ENCODE measurements at regions not wholly inside any gene's neighbourhood (a gene's known extent, or its start where the extent isn't known, plus 50 kb on each side); places are given as distances from the start of the nearest gene placed in this dataset.

GRCh38 chr3:106700981-106701380 lies 676.3 kb upstream of the CCDC54 start:
- no peak overlapping the region for H3K27ac ChIP-seq (replicated peaks; ENCODE audit: low read length)
- no CpG with 5 or more reads among the region's 1 CpG for WGBS, 2 donors (ENCODE audit: extremely low coverage in 2 of 2, insufficient read length in 2 of 2, insufficient replicate concordance in 1 of 2)
- no peaks in the 10 kb centered on the region for H3K9me3 ChIP-seq (replicated peaks in 1 of 2; ENCODE audit: control insufficient read depth in 2 of 2, insufficient read depth in 1 of 2, low read depth in 1 of 2, low read length in 2 of 2)
- H3K79me1 ChIP-seq (ENCODE audit: low read depth, low read length) = no peaks in the 10 kb centered on the region
- no peak overlapping the region for H2BK15ac ChIP-seq (ENCODE audit: low read length)
- no peak overlapping the region for H2BK5ac ChIP-seq (ENCODE audit: low read length)
- no peak for DNase-seq (ENCODE audit: low spot score)
- no peak overlapping the region for H3K4ac ChIP-seq (ENCODE audit: low read length)
- no peak overlapping the region for H3K14ac ChIP-seq (ENCODE audit: low read length)
- no peaks in the 10 kb centered on the region for H3K36me3 ChIP-seq (replicated peaks in 1 of 2; ENCODE audit: control insufficient read depth in 2 of 2, insufficient read depth in 2 of 2, low read length in 2 of 2)
- peaks cover 3 to 4% of the 10 kb centered on the region in 2 donors for H3K4me1 ChIP-seq (ENCODE audit: control insufficient read depth in 2 of 2, insufficient read depth in 1 of 2, low read depth in 1 of 2, low read length in 2 of 2)
- no peak overlapping the region for H4K8ac ChIP-seq (ENCODE audit: low read depth, low read length)
- H2AK5ac ChIP-seq (ENCODE audit: low read depth, low read length) = no peak overlapping the region
- H3K4me3 ChIP-seq (ENCODE audit: low read length in 2 of 2) = no peak overlapping the region
- H3K18ac ChIP-seq (ENCODE audit: low read length) = no peak overlapping the region
- H3K9ac ChIP-seq (ENCODE audit: low read depth, low read length, poor library complexity) = no peak overlapping the region
- H4K91ac ChIP-seq (ENCODE audit: low read depth, low read length, poor library complexity) = no peak overlapping the region
- no peaks in the 10 kb centered on the region for H3K27me3 ChIP-seq (ENCODE audit: control insufficient read depth in 3 of 3, insufficient read depth in 3 of 3, low read depth in 1 of 3, low read length in 3 of 3)
- no peak overlapping the region for H2BK120ac ChIP-seq (ENCODE audit: low read depth, low read length)
- no peak overlapping the region for H2BK12ac ChIP-seq (ENCODE audit: low read length)
- no peak overlapping the region for H3K23ac ChIP-seq (ENCODE audit: low read depth, low read length, poor library complexity)
- no peak overlapping the region for H2AFZ ChIP-seq (ENCODE audit: low read length)
- H3K4me2 ChIP-seq (ENCODE audit: insufficient read depth, low read length, poor library complexity, severe bottlenecking) = no peak overlapping the region

GRCh38 chr3:106703524-106703923 lies 673.7 kb upstream of the CCDC54 start:
- no peak overlapping the region for H2BK5ac ChIP-seq (ENCODE audit: low read length)
- no peak overlapping the region for H4K91ac ChIP-seq (ENCODE audit: low read depth, low read length, poor library complexity)
- no peak overlapping the region for H3K4me2 ChIP-seq (ENCODE audit: insufficient read depth, low read length, poor library complexity, severe bottlenecking)
- no peak overlapping the region for H2AFZ ChIP-seq (ENCODE audit: low read length)
- no peaks in the 10 kb centered on the region for H3K79me1 ChIP-seq (ENCODE audit: low read depth, low read length)
- H4K8ac ChIP-seq (ENCODE audit: low read depth, low read length) = no peak overlapping the region
- H3K9me3 ChIP-seq (replicated peaks in 1 of 2; ENCODE audit: control insufficient read depth in 2 of 2, insufficient read depth in 1 of 2, low read depth in 1 of 2, low read length in 2 of 2) = no peaks in the 10 kb centered on the region
- H2BK120ac ChIP-seq (ENCODE audit: low read depth, low read length) = no peak overlapping the region
- H3K18ac ChIP-seq (ENCODE audit: low read length) = no peak overlapping the region
- WGBS, 2 donors (ENCODE audit: extremely low coverage in 2 of 2, insufficient read length in 2 of 2, insufficient replicate concordance in 1 of 2) = no CpG with 5 or more reads among the region's 2 CpGs
- no peak overlapping the region for H3K4ac ChIP-seq (ENCODE audit: low read length)
- H3K27ac ChIP-seq (replicated peaks; ENCODE audit: low read length) = no peak overlapping the region
- H2BK15ac ChIP-seq (ENCODE audit: low read length) = no peak overlapping the region
- H3K14ac ChIP-seq (ENCODE audit: low read length) = no peak overlapping the region
- no peaks in the 10 kb centered on the region for H3K27me3 ChIP-seq (ENCODE audit: control insufficient read depth in 3 of 3, insufficient read depth in 3 of 3, low read depth in 1 of 3, low read length in 3 of 3)
- H2BK12ac ChIP-seq (ENCODE audit: low read length) = no peak overlapping the region
- no peak for DNase-seq (ENCODE audit: low spot score)
- H3K23ac ChIP-seq (ENCODE audit: low read depth, low read length, poor library complexity) = no peak overlapping the region
- no peaks in the 10 kb centered on the region for H3K36me3 ChIP-seq (replicated peaks in 1 of 2; ENCODE audit: control insufficient read depth in 2 of 2, insufficient read depth in 2 of 2, low read length in 2 of 2)
- no peak overlapping the region for H2AK5ac ChIP-seq (ENCODE audit: low read depth, low read length)
- H3K4me3 ChIP-seq (ENCODE audit: low read length in 2 of 2) = no peak overlapping the region
- peaks cover 3 to 4% of the 10 kb centered on the region in 2 donors for H3K4me1 ChIP-seq (ENCODE audit: control insufficient read depth in 2 of 2, insufficient read depth in 1 of 2, low read depth in 1 of 2, low read length in 2 of 2)
- no peak overlapping the region for H3K9ac ChIP-seq (ENCODE audit: low read depth, low read length, poor library complexity)

GRCh38 chr3:106707347-106707746 lies 669.9 kb upstream of the CCDC54 start:
- Histone ChIP-seq H3K9ac (ENCODE audit: low read depth, low read length, poor library complexity) (no peak overlapping the region), H3K23ac (ENCODE audit: low read depth, low read length, poor library complexity) (no peak overlapping the region), H2BK12ac (ENCODE audit: low read length) (no peak overlapping the region), H2BK15ac (ENCODE audit: low read length) (no peak overlapping the region), H3K4ac (ENCODE audit: low read length) (no peak overlapping the region), H3K4me1 (ENCODE audit: control insufficient read depth in 2 of 2, insufficient read depth in 1 of 2, low read depth in 1 of 2, low read length in 2 of 2) (no peaks in the 10 kb centered on the region), H3K36me3 (replicated peaks in 1 of 2; ENCODE audit: control insufficient read depth in 2 of 2, insufficient read depth in 2 of 2, low read length in 2 of 2) (no peaks in the 10 kb centered on the region), H3K4me3 (ENCODE audit: low read length in 2 of 2) (no peak overlapping the region), H2AK5ac (ENCODE audit: low read depth, low read length) (no peak overlapping the region), H2BK120ac (ENCODE audit: low read depth, low read length) (no peak overlapping the region), H2AFZ (ENCODE audit: low read length) (no peak overlapping the region), H2BK5ac (ENCODE audit: low read length) (no peak overlapping the region), H3K9me3 (replicated peaks in 1 of 2; ENCODE audit: control insufficient read depth in 2 of 2, insufficient read depth in 1 of 2, low read depth in 1 of 2, low read length in 2 of 2) (no peaks in the 10 kb centered on the region), H4K8ac (ENCODE audit: low read depth, low read length) (no peak overlapping the region), H3K18ac (ENCODE audit: low read length) (no peak overlapping the region), H3K27me3 (ENCODE audit: control insufficient read depth in 3 of 3, insufficient read depth in 3 of 3, low read depth in 1 of 3, low read length in 3 of 3) (no peaks in the 10 kb centered on the region), H3K27ac (replicated peaks; ENCODE audit: low read length) (no peak overlapping the region), H3K4me2 (ENCODE audit: insufficient read depth, low read length, poor library complexity, severe bottlenecking) (no peak overlapping the region), H4K91ac (ENCODE audit: low read depth, low read length, poor library complexity) (no peak overlapping the region), H3K14ac (ENCODE audit: low read length) (no peak overlapping the region), H3K79me1 (ENCODE audit: low read depth, low read length) (no peaks in the 10 kb centered on the region)
- DNase-seq (ENCODE audit: low spot score) = no peak
- no CpG with 5 or more reads among the region's 1 CpG for WGBS, 2 donors (ENCODE audit: extremely low coverage in 2 of 2, insufficient read length in 2 of 2, insufficient replicate concordance in 1 of 2)

- WGBS, 2 donors (ENCODE audit: extremely low coverage in 2 of 2, insufficient read length in 2 of 2, insufficient replicate concordance in 1 of 2) = no CpG with 5 or more reads among the region's 3 CpGs
- Histone ChIP-seq H3K36me3 (replicated peaks in 1 of 2; ENCODE audit: control insufficient read depth in 2 of 2, insufficient read depth in 2 of 2, low read length in 2 of 2) (no peaks in the 10 kb centered on the region), H3K18ac (ENCODE audit: low read length) (no peak overlapping the region), H3K27me3 (ENCODE audit: control insufficient read depth in 3 of 3, insufficient read depth in 3 of 3, low read depth in 1 of 3, low read length in 3 of 3) (no peaks in the 10 kb centered on the region), H3K9ac (ENCODE audit: low read depth, low read length, poor library complexity) (no peak overlapping the region), H4K8ac (ENCODE audit: low read depth, low read length) (no peak overlapping the region), H2BK12ac (ENCODE audit: low read length) (no peak overlapping the region), H3K9me3 (replicated peaks in 1 of 2; ENCODE audit: control insufficient read depth in 2 of 2, insufficient read depth in 1 of 2, low read depth in 1 of 2, low read length in 2 of 2) (no peaks in the 10 kb centered on the region), H3K4me1 (ENCODE audit: control insufficient read depth in 2 of 2, insufficient read depth in 1 of 2, low read depth in 1 of 2, low read length in 2 of 2) (no peaks in the 10 kb centered on the region), H3K4me3 (ENCODE audit: low read length in 2 of 2) (no peak overlapping the region), H3K27ac (replicated peaks; ENCODE audit: low read length) (no peak overlapping the region), H3K4me2 (ENCODE audit: insufficient read depth, low read length, poor library complexity, severe bottlenecking) (no peak overlapping the region), H3K23ac (ENCODE audit: low read depth, low read length, poor library complexity) (no peak overlapping the region), H2BK5ac (ENCODE audit: low read length) (no peak overlapping the region), H3K4ac (ENCODE audit: low read length) (no peak overlapping the region), H3K79me1 (ENCODE audit: low read depth, low read length) (no peaks in the 10 kb centered on the region), H4K91ac (ENCODE audit: low read depth, low read length, poor library complexity) (no peak overlapping the region), H3K14ac (ENCODE audit: low read length) (no peak overlapping the region), H2AFZ (ENCODE audit: low read length) (no peak overlapping the region), H2BK120ac (ENCODE audit: low read depth, low read length) (no peak overlapping the region), H2AK5ac (ENCODE audit: low read depth, low read length) (no peak overlapping the region), H2BK15ac (ENCODE audit: low read length) (no peak overlapping the region)
- DNase-seq (ENCODE audit: low spot score) = no peak
These were observed 666.6 kb upstream of the CCDC54 start for GRCh38 chr3:106710596-106710995.

Measured in neuronal stem cell (in vitro differentiated cells).